ENCODE measurements at regions not wholly inside any gene's neighbourhood (a gene's known extent, or its start where the extent isn't known, plus 50 kb on each side); places are given as distances from the start of the nearest gene placed in this dataset.

DNA sequence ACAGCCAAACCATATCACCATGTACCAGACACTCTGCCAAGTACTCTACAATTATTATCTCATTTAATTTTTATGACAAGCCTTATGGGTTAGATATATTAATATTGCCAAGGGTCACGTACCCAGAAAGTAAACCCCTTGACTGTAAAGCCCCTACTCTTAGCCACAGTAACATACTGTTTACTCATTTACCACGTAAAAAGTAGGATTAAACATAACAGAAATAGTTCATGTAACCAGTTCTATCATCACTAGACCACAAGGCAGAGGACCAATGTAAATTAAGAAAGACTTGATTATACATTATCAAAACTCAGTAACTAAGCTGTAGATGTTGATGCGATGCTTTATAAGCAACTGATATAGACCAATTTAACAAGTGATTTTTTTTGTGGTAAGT lies 101.5 kb upstream of the CNTNAP4 start:
- Histone ChIP-seq H2BK15ac (ENCODE audit: low read depth, low read length) (no peak overlapping the region), H3K27ac (ENCODE audit: insufficient read depth, low read length) (no peak overlapping the region), H3K9ac (ENCODE audit: low read depth, low read length) (no peak overlapping the region), H3K36me3 (ENCODE audit: control insufficient read depth, insufficient read depth, low read length) (no peaks in the 10 kb centered on the region), H3K9me1 (ENCODE audit: insufficient read depth, low read length) (no peaks in the 10 kb centered on the region), H3K4me2 (ENCODE audit: low read depth, low read length) (no peak overlapping the region), H3K4ac (ENCODE audit: low read depth, low read length) (no peak overlapping the region), H2AFZ (replicated peaks; ENCODE audit: low read length, poor library complexity) (no peak overlapping the region), H3K9me3 (ENCODE audit: control insufficient read depth, insufficient read depth, low read length) (peaks cover 5% of the 10 kb centered on the region), H3K18ac (ENCODE audit: low read depth, low read length) (no peak overlapping the region), H2AK5ac (ENCODE audit: low read depth, low read length) (no peak overlapping the region), H2BK5ac (ENCODE audit: low read depth, low read length, poor library complexity, severe bottlenecking) (no peak overlapping the region), H3K79me1 (ENCODE audit: low read depth in 1 of 2, low read length in 2 of 2) (no peaks in the 10 kb centered on the region), H3K4me1 (ENCODE audit: control insufficient read depth, insufficient read depth, low read length) (no peaks in the 10 kb centered on the region), H4K20me1 (ENCODE audit: insufficient read depth, low read length) (no peaks in the 10 kb centered on the region), H3K14ac (replicated peaks; ENCODE audit: low read depth, low read length) (no peak overlapping the region), H2BK20ac (ENCODE audit: low read depth, low read length) (no peak overlapping the region), H3K23ac (ENCODE audit: low read depth, low read length) (no peak overlapping the region), H2BK120ac (ENCODE audit: low read depth, low read length) (no peak overlapping the region), H4K5ac (ENCODE audit: low read depth, low read length) (no peak overlapping the region), H3K27me3 (ENCODE audit: control insufficient read depth, insufficient read depth, low read length) (no peaks in the 10 kb centered on the region), H3K56ac (ENCODE audit: extremely low read depth, insufficient read depth, low read length) (no peak overlapping the region), H4K91ac (ENCODE audit: insufficient read depth, low read depth, low read length) (no peak overlapping the region), H4K8ac (ENCODE audit: low read depth in 2 of 2, low read length in 2 of 2) (no peak overlapping the region), H3K4me3 (ENCODE audit: insufficient read depth, low read depth, low read length) (no peak overlapping the region), H2AK9ac (replicated peaks; ENCODE audit: low read depth, low read length, poor library complexity) (no peak overlapping the region)
- dilution Hi-C loops (cut with HindIII; ENCODE audit: low sequenced_read_pairs, unreplicated experiment) = no loop called here
- POLR2A ChIA-PET (ENCODE audit: unreplicated experiment) = no interaction called here
- intact Hi-C loops (cut with micrococcal nuclease) = no loop called here
- no peak for DNase-seq
- in situ Hi-C loops (cut with MboI; ENCODE audit: low sequenced_read_pairs) = no loop called here
- no CpG with 5 or more reads among the region's 3 CpGs for WGBS, 2 experiments (ENCODE audit: extremely low coverage in 2 of 2, insufficient read length in 1 of 2)
- CTCF ChIA-PET = no interaction called here
- ATAC-seq (ENCODE audit: low read depth) = no peak
- no TSS peak for BruUV-seq (replicated peaks)
- TF ChIP-seq SMC3 (IDR thresholded peaks at IDR 0.05; ENCODE audit: low read depth, low read length) (no peak), BHLHE40 (IDR thresholded peaks at IDR 0.05; ENCODE audit: low read depth, low read length) (no peak), MAZ (IDR thresholded peaks at IDR 0.05; ENCODE audit: borderline replicate concordance, low read depth, low read length) (no peak), POLR2A (IDR thresholded peaks at IDR 0.05; ENCODE audit: low read depth, low read length) (no peak), CEBPB (IDR thresholded peaks at IDR 0.05; ENCODE audit: low read depth, low read length) (no peak), NFE2L2 (IDR thresholded peaks at IDR 0.05; ENCODE audit: low read depth, low read length) (no peak), RAD21 (IDR thresholded peaks at IDR 0.05; ENCODE audit: low read length) (no peak), FOS (IDR thresholded peaks at IDR 0.05; ENCODE audit: low read depth, low read length) (no peak), RFX5 (IDR thresholded peaks at IDR 0.05; ENCODE audit: low read depth, low read length) (no peak), MXI1 (IDR thresholded peaks at IDR 0.05; ENCODE audit: borderline replicate concordance, low read depth, low read length) (no peak)
- TF ChIP-seq, protein P1, sequence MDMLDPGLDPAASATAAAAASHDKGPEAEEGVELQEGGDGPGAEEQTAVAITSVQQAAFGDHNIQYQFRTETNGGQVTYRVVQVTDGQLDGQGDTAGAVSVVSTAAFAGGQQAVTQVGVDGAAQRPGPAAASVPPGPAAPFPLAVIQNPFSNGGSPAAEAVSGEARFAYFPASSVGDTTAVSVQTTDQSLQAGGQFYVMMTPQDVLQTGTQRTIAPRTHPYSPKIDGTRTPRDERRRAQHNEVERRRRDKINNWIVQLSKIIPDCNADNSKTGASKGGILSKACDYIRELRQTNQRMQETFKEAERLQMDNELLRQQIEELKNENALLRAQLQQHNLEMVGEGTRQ (IDR thresholded peaks at IDR 0.05; ENCODE audit: low read depth, low read length) = no peak
- TF ChIP-seq, protein P2, sequence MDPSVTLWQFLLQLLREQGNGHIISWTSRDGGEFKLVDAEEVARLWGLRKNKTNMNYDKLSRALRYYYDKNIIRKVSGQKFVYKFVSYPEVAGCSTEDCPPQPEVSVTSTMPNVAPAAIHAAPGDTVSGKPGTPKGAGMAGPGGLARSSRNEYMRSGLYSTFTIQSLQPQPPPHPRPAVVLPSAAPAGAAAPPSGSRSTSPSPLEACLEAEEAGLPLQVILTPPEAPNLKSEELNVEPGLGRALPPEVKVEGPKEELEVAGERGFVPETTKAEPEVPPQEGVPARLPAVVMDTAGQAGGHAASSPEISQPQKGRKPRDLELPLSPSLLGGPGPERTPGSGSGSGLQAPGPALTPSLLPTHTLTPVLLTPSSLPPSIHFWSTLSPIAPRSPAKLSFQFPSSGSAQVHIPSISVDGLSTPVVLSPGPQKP (IDR thresholded peaks at IDR 0.05; ENCODE audit: borderline replicate concordance, low read depth, low read length) = no peak

Measured in IMR-90 (cell line).